GM19455 (cell line): ENCODE measurements at regions not wholly inside any gene's neighbourhood (a gene's known extent, or its start where the extent isn't known, plus 50 kb on each side); places are given as distances from the start of the nearest gene placed in this dataset.

Experiments used
- ATAC-seq: cut with Tn5 transposase; IDR thresholded peaks from one replicate; pipeline ENCODE4 v1.9.1; 2021; ENCODE audit not compliant: unreplicated experiment

DNA sequence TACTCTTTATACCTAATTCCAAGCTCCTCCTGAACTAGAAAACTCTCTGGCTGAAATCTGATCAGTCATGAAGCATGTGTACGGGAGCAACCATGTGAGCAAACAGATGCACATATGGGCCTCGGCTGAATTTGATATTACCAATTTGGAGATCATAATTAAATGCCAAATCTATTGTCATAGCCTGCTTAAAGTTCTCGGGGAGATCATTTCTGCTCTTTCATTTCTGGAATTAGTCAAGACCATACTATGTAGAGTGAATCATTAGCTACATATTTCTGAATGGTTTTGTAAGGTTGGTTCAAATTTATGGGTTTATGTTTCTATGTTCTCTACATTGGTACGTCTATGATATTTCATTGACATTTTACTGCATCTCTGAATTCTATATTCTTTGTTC lies 205.5 kb downstream of the UBE2E3 start:
- ATAC-seq: no peak

DNA sequence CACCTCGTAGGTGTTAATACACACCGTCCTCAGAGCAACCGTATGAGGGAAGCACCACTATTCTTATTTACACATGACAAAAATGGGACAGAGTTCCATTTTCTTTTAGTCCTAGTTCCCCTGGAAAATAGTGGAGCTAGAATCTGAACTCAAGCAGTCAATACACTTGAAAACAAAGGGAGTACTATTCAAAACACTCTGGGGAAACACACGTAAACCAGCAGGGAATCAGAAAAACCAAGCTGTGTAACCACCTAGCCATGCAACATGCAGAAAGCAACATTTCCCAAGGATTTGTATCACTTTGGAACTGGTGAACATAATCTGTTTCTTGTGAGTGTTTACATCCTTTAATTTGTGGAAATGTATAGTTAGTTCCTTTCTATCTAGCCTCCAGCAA lies 208.2 kb downstream of the UBE2E3 start:
- no peak for ATAC-seq

DNA sequence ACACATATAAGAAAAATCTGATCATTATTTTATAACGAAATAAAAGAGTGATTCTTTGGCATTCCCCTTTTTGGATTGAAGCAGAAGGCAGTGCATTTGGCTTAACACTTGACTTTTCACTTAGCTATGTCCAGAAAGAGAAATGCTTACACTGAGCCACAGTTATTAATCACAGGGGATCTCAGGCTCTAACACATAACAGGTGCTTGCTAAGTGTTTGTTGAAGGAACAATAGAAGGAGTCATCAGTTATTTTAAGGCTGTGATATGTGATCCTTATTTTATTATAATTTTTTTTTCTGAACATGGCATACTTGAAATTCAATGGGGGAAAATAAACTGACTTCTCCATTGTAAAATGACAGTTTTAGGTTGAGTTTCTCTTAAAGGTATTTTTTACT lies 209.5 kb downstream of the UBE2E3 start:
- no peak for ATAC-seq

GRCh38 chr2:181190711-181191110 lies 210.3 kb downstream of the UBE2E3 start:
- no peak for ATAC-seq

- ATAC-seq: no peak
Observed at GRCh38 chr2:181193550-181193949, 213.1 kb downstream of the UBE2E3 start.

GRCh38 chr2:181196401-181196800 lies 216.0 kb downstream of the UBE2E3 start:
- ATAC-seq: no peak

DNA sequence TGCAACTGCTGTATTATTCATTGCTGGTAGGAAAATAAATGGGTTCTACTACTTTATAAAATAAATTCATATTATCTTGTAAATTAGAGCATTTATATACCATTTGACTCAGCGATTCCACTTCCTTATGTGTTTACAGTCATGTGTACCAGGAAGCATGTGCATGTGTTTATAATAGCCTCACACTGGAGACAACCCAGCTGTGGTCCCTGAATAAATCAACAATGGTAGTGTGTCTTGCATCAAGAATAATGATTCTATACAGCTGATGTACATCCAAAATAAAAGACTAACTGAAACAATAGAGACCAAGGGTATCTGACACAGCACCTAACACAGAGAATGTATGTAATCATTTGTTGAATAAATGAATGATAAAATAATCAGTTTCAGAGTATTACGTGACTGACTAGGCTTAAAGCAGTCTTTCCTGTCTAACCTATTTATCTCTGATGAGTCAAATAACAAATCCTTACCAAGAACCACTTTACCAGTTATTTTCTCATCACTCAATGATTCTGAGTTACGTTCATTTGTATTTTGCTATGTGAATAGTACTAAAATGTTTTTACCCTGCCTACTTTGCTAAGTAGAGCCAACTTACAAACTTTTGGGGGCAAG lies 216.8 kb downstream of the UBE2E3 start:
- ATAC-seq: no peak

- no peak for ATAC-seq
Observed at GRCh38 chr2:181198183-181198864, 217.9 kb downstream of the UBE2E3 start.

DNA sequence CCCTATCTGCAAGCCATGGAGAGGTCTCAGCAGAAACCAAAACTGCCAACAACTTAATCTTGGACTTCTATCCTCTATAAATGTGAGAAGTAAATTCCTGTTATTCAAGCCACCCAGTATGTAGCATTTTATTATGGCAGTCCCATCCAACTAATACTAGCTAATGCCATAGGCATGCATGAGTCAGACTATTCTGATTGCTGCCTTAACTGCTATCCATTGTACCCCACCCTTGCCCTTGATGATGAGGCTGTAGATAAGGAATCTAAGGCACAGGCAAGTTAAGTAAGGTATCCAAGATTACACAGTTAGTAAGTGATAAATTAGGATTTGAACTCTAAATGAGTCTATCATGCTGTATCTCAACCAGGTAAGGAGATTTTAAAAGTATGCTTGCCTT lies 223.0 kb downstream of the UBE2E3 start:
- ATAC-seq: no peak

GRCh38 chr2:181203916-181204315 lies 223.5 kb downstream of the UBE2E3 start:
- no peak for ATAC-seq

DNA sequence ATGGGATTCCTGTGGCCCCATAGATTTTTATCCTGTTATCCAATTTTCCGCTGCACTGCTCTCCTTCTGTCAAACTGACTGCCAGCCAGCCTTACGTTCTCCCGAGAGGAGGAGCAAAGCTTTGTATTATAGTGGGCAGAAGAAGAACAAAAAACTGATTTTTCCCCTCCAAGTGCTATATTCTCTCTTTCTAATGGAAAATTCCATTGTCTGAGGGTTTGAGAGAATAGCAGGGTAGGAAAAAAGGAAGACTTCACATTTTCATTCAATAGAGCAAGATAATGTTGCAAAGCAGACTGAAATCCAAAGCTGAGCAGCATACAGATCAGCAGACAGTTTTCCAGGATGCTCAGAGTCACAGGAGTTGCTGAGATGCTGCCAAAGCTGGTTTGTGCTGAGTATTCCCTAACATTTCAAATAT lies 238.0 kb downstream of the UBE2E3 start:
- ATAC-seq: no peak

DNA sequence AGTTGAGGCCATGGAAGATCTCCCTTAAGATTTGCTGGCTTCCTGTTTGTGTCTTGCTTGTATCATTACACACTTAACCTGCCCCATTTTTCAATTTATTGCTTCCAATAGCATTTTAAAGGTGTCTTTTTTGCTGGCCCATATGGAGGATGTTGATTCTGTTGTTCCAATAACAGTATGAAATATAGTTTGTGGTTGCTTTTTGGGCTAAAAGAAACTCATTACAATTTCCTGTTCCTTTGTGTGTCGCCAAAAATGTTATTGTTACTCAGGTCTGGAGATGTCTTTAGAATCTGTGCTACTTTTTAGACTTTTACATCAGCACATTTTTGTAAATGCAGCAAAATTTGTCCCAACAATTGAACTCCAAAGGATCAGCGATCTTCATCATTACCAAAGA lies 234.0 kb upstream of the ITGA4 start:
- no peak for ATAC-seq

DNA sequence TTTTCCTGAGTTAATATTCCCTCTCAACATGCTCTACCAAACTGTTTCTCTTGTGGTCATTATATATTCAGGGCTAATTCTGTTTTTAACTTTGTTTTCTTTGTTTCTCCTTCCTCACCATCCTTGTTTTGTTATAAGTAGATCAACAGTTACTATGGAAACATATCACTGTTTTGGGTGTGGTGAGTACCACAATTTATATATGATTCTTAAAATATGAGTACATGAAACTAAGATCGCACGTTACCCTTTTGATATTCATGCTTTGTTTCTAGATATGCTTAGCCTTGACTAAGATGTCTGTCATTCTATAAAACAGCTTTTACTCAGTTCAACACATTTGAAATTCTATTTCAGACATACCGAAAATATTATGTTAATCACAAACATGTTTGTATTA lies 232.3 kb upstream of the ITGA4 start:
- ATAC-seq: no peak

GRCh38 chr2:181228661-181229060 lies 228.5 kb upstream of the ITGA4 start:
- no peak for ATAC-seq

- no peak for ATAC-seq
Observed at GRCh38 chr2:181231151-181231550, 226.0 kb upstream of the ITGA4 start.

GRCh38 chr2:181231886-181232621 lies 225.1 kb upstream of the ITGA4 start:
- ATAC-seq: no peak

DNA sequence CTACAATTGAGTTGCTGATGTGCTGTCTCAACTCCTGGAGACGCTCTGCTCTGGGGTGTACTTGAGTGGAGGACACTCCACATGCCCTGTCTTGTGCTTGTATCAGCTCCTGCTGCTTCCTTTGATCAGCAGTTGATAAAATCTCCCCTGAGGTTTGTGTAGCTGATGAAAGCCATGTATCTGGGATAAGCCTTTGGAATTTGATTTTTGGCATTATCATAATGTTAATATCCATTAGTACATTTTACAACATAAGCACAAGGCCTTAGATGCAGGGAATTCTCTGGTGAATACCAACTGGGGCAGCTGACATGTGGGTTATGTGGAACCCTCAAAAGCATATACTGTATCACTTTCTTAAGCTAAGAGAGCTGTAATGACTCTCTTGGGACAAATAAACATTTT lies 222.7 kb upstream of the ITGA4 start:
- no peak for ATAC-seq

DNA sequence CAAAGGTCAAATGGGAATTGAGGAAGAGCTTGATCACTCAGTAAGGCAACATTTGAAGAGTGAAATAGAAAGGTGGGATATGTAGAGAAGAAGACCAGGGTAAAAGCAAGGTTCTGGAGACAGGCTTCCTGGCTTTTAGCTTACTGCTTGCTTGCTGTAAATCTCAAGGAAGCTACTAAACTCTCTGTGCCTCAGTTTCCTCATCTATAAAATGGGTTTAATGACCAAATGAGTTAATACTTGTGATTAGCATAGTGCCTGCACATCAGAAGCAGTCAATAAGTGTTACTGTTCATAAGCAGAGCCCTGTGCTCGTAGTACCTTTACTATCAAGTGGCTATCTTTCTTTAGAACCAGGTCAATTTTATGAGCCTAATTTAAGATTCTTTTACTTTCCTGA lies 222.2 kb upstream of the ITGA4 start:
- ATAC-seq: no peak

- ATAC-seq: peak; percentile 95
Observed at GRCh38 chr2:181235683-181236459, 221.3 kb upstream of the ITGA4 start.

- ATAC-seq: no peak
Observed at GRCh38 chr2:181239201-181239799, 217.9 kb upstream of the ITGA4 start.

DNA sequence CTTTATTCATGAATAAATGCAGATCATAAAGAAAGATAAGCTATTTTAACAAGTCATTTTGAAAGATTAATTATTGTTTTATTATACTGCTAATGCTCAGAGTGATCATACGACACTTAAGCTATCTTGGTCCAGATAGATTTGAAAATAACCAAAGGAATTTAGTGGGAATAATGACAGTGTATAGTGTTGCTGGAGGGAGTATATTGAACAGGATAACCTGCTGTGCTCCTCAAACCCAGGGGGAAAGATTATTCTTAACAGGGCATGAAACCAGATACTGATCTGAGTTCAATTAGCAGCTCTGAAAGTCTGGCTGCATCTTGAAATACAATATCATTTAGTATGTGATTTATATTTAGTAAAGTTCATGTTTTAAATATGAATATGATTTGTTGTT lies 216.3 kb upstream of the ITGA4 start:
- no peak for ATAC-seq
